ENCODE measurements at regions not wholly inside any gene's neighbourhood (a gene's known extent, or its start where the extent isn't known, plus 50 kb on each side); places are given as distances from the start of the nearest gene placed in this dataset.

- no peak for DNase-seq (ENCODE audit: low read depth in 1 of 2, low spot score in 1 of 2)
Measured at GRCh38 chr12:89946518-89947135, 238.0 kb upstream of the ATP2B1 start.

- no peak for DNase-seq (ENCODE audit: low read depth in 1 of 2, low spot score in 1 of 2)
Measured at GRCh38 chr12:89945123-89945522, 236.5 kb upstream of the ATP2B1 start.

- DNase-seq (ENCODE audit: low read depth in 1 of 2, low spot score in 1 of 2), result no peak
Measured at GRCh38 chr12:89943463-89943862, 234.8 kb upstream of the ATP2B1 start.

GRCh38 chr12:89941436-89941835 is 232.8 kb upstream of the ATP2B1 start:
- DNase-seq (ENCODE audit: low read depth in 1 of 2, low spot score in 1 of 2), result no peak

GRCh38 chr12:89939522-89940215 is 231.0 kb upstream of the ATP2B1 start:
- DNase-seq (ENCODE audit: low read depth in 1 of 2, low spot score in 1 of 2), result no peak

GRCh38 chr12:89936631-89937030 is 228.0 kb upstream of the ATP2B1 start:
- no peak for DNase-seq (ENCODE audit: low read depth in 1 of 2, low spot score in 1 of 2)

GRCh38 chr12:89935850-89936249 is 227.2 kb upstream of the ATP2B1 start:
- no peak for DNase-seq (ENCODE audit: low read depth in 1 of 2, low spot score in 1 of 2)

GRCh38 chr12:89933911-89934310 is 225.3 kb upstream of the ATP2B1 start:
- no peak for DNase-seq (ENCODE audit: low read depth in 1 of 2, low spot score in 1 of 2)

- no peak for DNase-seq (ENCODE audit: low read depth in 1 of 2, low spot score in 1 of 2)
Measured at GRCh38 chr12:89932954-89933353, 224.3 kb upstream of the ATP2B1 start.

- DNase-seq (ENCODE audit: low read depth in 1 of 2, low spot score in 1 of 2), result no peak
Measured at GRCh38 chr12:89928467-89928866, 219.8 kb upstream of the ATP2B1 start.

GRCh38 chr12:89927226-89927698 is 218.6 kb upstream of the ATP2B1 start:
- no peak for DNase-seq (ENCODE audit: low read depth in 1 of 2, low spot score in 1 of 2)

- no peak for DNase-seq (ENCODE audit: low read depth in 1 of 2, low spot score in 1 of 2)
Measured at GRCh38 chr12:89924191-89924590, 215.6 kb upstream of the ATP2B1 start.

GRCh38 chr12:89923091-89923490 is 214.5 kb upstream of the ATP2B1 start:
- no peak for DNase-seq (ENCODE audit: low read depth in 1 of 2, low spot score in 1 of 2)

- DNase-seq (ENCODE audit: low read depth in 1 of 2, low spot score in 1 of 2), result no peak
Measured at GRCh38 chr12:89920866-89921265, 212.2 kb upstream of the ATP2B1 start.

GRCh38 chr12:89919241-89919906 is 210.7 kb upstream of the ATP2B1 start:
- no peak for DNase-seq (ENCODE audit: low read depth in 1 of 2, low spot score in 1 of 2)

GRCh38 chr12:89918172-89918846 is 209.7 kb upstream of the ATP2B1 start:
- DNase-seq (ENCODE audit: low read depth in 1 of 2, low spot score in 1 of 2), result no peak

- no peak for DNase-seq (ENCODE audit: low read depth in 1 of 2, low spot score in 1 of 2)
Measured at GRCh38 chr12:89909753-89910152, 201.1 kb upstream of the ATP2B1 start.

- DNase-seq (ENCODE audit: low read depth in 1 of 2, low spot score in 1 of 2), result no peak
Measured at GRCh38 chr12:89907659-89908058, 199.0 kb upstream of the ATP2B1 start.

GRCh38 chr12:89906824-89907223 is 198.2 kb upstream of the ATP2B1 start:
- DNase-seq (ENCODE audit: low read depth in 1 of 2, low spot score in 1 of 2), result no peak

- DNase-seq (ENCODE audit: low read depth in 1 of 2, low spot score in 1 of 2), result no peak
Measured at GRCh38 chr12:89906178-89906577, 197.5 kb upstream of the ATP2B1 start.

- DNase-seq (ENCODE audit: low read depth in 1 of 2, low spot score in 1 of 2), result no peak
Measured at GRCh38 chr12:89901906-89902642, 193.4 kb upstream of the ATP2B1 start.
